Kasumi-1 (cell line): ENCODE measurements at regions not wholly inside any gene's neighbourhood (a gene's known extent, or its start where the extent isn't known, plus 50 kb on each side); places are given as distances from the start of the nearest gene placed in this dataset.

Experiments
- DNase-seq, 2 experiments: peaks; one replicate each; lab custom pipeline; 2025; lab: John Stamatoyannopoulos, UW

- DNase-seq, result no peak
Measured at GRCh38 chr1:68331117-68331865, 99.0 kb upstream of the WLS start.

- no peak for DNase-seq
Measured at GRCh38 chr1:68330391-68330790, 98.1 kb upstream of the WLS start.

- no peak for DNase-seq
Measured at GRCh38 chr1:68329096-68329835, 96.9 kb upstream of the WLS start.

GRCh38 chr1:68328490-68328889 is 96.2 kb upstream of the WLS start:
- DNase-seq, result no peak

- DNase-seq, result no peak
Measured at GRCh38 chr1:68327414-68327813, 95.1 kb upstream of the WLS start.

- DNase-seq, result no peak
Measured at GRCh38 chr1:68326481-68326880, 94.2 kb upstream of the WLS start.

- no peak for DNase-seq
Measured at GRCh38 chr1:68324316-68324715, 92.0 kb upstream of the WLS start.

- DNase-seq, result no peak
Measured at GRCh38 chr1:68322837-68323687, 90.7 kb upstream of the WLS start.

- no peak for DNase-seq
Measured at GRCh38 chr1:68322096-68322495, 89.8 kb upstream of the WLS start.

GRCh38 chr1:68321084-68321685 is 88.9 kb upstream of the WLS start:
- no peak for DNase-seq

GRCh38 chr1:68320349-68320748 is 88.0 kb upstream of the WLS start:
- no peak for DNase-seq

- no peak for DNase-seq
Measured at GRCh38 chr1:68319907-68320306, 87.6 kb upstream of the WLS start.

GRCh38 chr1:68317543-68317942 is 85.2 kb upstream of the WLS start:
- no peak for DNase-seq

GRCh38 chr1:68314151-68314780 is 81.9 kb upstream of the WLS start:
- no peak for DNase-seq

- no peak for DNase-seq
Measured at GRCh38 chr1:68313735-68314134, 81.4 kb upstream of the WLS start.

GRCh38 chr1:68308034-68308433 is 75.7 kb upstream of the WLS start:
- DNase-seq, result no peak

GRCh38 chr1:68307378-68307787 is 75.1 kb upstream of the WLS start:
- no peak for DNase-seq

GRCh38 chr1:68301471-68302001 is 69.2 kb upstream of the WLS start:
- DNase-seq, result no peak

- no peak for DNase-seq
Measured at GRCh38 chr1:68294367-68295066, 62.2 kb upstream of the WLS start.

GRCh38 chr1:68293609-68294366 is 61.5 kb upstream of the WLS start:
- peak; percentile 57 to 75 for DNase-seq
